GM19023 (cell line): ENCODE measurements at regions not wholly inside any gene's neighbourhood (a gene's known extent, or its start where the extent isn't known, plus 50 kb on each side); places are given as distances from the start of the nearest gene placed in this dataset.
"Not testable (repeated sequence)": the region's sequence is repeated elsewhere in the genome, so short reads cannot be mapped to it uniquely, and the experiment has no call there.

ENCODE experiments used
- ATAC-seq: cut with Tn5 transposase; IDR thresholded peaks from one replicate; pipeline ENCODE4 v1.9.1; 2021; ENCODE audit warnings: mild to moderate bottlenecking, moderate library complexity; ENCODE audit not compliant: unreplicated experiment

GRCh38 chr2:147614979-147615470, 229.8 kb upstream of the ACVR2A start:
- no peak for ATAC-seq

- no peak for ATAC-seq
These were observed 230.4 kb upstream of the ACVR2A start for GRCh38 chr2:147614471-147614870.

- no peak for ATAC-seq
These were observed 234.3 kb upstream of the ACVR2A start for GRCh38 chr2:147610496-147611040.

- no peak for ATAC-seq
These were observed 235.5 kb upstream of the ACVR2A start for GRCh38 chr2:147609301-147609700.

GRCh38 chr2:147607379-147607778, 237.4 kb upstream of the ACVR2A start:
- no peak for ATAC-seq

- no peak for ATAC-seq
These were observed 241.0 kb upstream of the ACVR2A start for GRCh38 chr2:147603876-147604275.

- ATAC-seq = no peak
These were observed 241.4 kb upstream of the ACVR2A start for GRCh38 chr2:147603447-147603846.

GRCh38 chr2:147600646-147601045, 244.2 kb upstream of the ACVR2A start:
- ATAC-seq = no peak

- no peak for ATAC-seq
These were observed 244.6 kb upstream of the ACVR2A start for GRCh38 chr2:147600223-147600622.

GRCh38 chr2:147595200-147595599, 249.6 kb upstream of the ACVR2A start:
- ATAC-seq = no peak

GRCh38 chr2:147594038-147594437, 250.8 kb upstream of the ACVR2A start:
- no peak for ATAC-seq

GRCh38 chr2:147592784-147593183, 252.0 kb upstream of the ACVR2A start:
- ATAC-seq = not testable (repeated sequence)

GRCh38 chr2:147589127-147589526, 255.7 kb upstream of the ACVR2A start:
- ATAC-seq = no peak

- no peak for ATAC-seq
These were observed 256.6 kb upstream of the ACVR2A start for GRCh38 chr2:147588191-147588590.

- no peak for ATAC-seq
These were observed 266.3 kb upstream of the ACVR2A start for GRCh38 chr2:147578529-147578928.

GRCh38 chr2:147577998-147578380, 266.8 kb upstream of the ACVR2A start:
- ATAC-seq = no peak

GRCh38 chr2:147577323-147577997, 267.4 kb upstream of the ACVR2A start:
- ATAC-seq = no peak

GRCh38 chr2:147575106-147575505, 269.7 kb upstream of the ACVR2A start:
- no peak for ATAC-seq

GRCh38 chr2:147572622-147573021, 272.2 kb upstream of the ACVR2A start:
- ATAC-seq = no peak

GRCh38 chr2:147569426-147569825, 275.4 kb upstream of the ACVR2A start:
- ATAC-seq = no peak

- ATAC-seq = no peak
These were observed 276.7 kb upstream of the ACVR2A start for GRCh38 chr2:147568109-147568508.

GRCh38 chr2:147567136-147567535, 277.7 kb upstream of the ACVR2A start:
- no peak for ATAC-seq
